Astrocyte (in vitro differentiated cells and primary cell): ENCODE measurements at regions not wholly inside any gene's neighbourhood (a gene's known extent, or its start where the extent isn't known, plus 50 kb on each side); places are given as distances from the start of the nearest gene placed in this dataset.
A peak's percentile ranks its signal among the peaks of the same experiment; 100 is the strongest.

Source experiments
- CTCF ChIP-seq: IDR thresholded peaks from 2 replicates; pipeline ENCODE4 v1.5.1; 2011; ENCODE audit warnings: low read depth, mild to moderate bottlenecking, inconsistent platforms, low read length, moderate library complexity; ENCODE audit not compliant: insufficient read depth
- EZH2 ChIP-seq: IDR thresholded peaks from 2 replicates; pipeline ENCODE4 v1.6.1; 2012; ENCODE audit warnings: mild to moderate bottlenecking, low read length, inconsistent platforms; ENCODE audit not compliant: insufficient read depth

DNA sequence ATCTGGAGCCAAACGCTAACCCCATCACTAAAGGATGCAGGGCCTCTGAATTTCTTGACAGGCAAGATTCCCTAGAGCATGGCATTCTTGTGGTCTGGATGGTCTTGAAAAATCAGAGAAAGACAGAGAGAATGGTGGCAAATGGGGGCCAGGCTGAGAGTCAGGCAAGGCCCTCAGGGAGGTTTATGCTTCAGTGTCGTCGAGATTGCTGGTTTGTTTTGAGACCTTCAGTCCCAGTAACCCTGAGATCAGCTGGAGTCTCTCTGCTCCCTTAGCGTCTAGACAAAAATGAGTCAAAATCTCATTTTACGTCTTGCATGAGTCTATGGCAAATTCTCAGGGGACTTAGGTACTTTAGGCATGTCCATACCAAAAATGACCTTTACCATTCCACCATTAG is 539.3 kb downstream of the SOX6 start:
- TF ChIP-seq EZH2 (no peak), CTCF (peak; percentile 4)
